HG03103 (cell line): ENCODE measurements at regions not wholly inside any gene's neighbourhood (a gene's known extent, or its start where the extent isn't known, plus 50 kb on each side); places are given as distances from the start of the nearest gene placed in this dataset.

Source experiments
- ATAC-seq: cut with Tn5 transposase; IDR thresholded peaks from one replicate; pipeline ENCODE4 v1.9.1; 2021; ENCODE audit warnings: low read depth; ENCODE audit not compliant: unreplicated experiment

- ATAC-seq, result no peak
Observed at GRCh38 chr22:48433647-48434046, 1394.0 kb downstream of the BRD1 start.

GRCh38 chr22:48432781-48433518 is 1394.7 kb downstream of the BRD1 start:
- ATAC-seq, result no peak

- ATAC-seq, result no peak
Observed at GRCh38 chr22:48431536-48432315, 1395.9 kb downstream of the BRD1 start.

- ATAC-seq, result no peak
Observed at GRCh38 chr22:48431014-48431413, 1396.7 kb downstream of the BRD1 start.

GRCh38 chr22:48429446-48430020 is 1398.1 kb downstream of the BRD1 start:
- ATAC-seq, result no peak

- ATAC-seq, result no peak
Observed at GRCh38 chr22:48428631-48429371, 1398.9 kb downstream of the BRD1 start.

- ATAC-seq, result no peak
Observed at GRCh38 chr22:48427731-48428211, 1399.9 kb downstream of the BRD1 start.

GRCh38 chr22:48426466-48427380 is 1401.0 kb downstream of the BRD1 start:
- no peak for ATAC-seq

GRCh38 chr22:48425641-48426040 is 1402.0 kb downstream of the BRD1 start:
- ATAC-seq, result no peak

- ATAC-seq, result no peak
Observed at GRCh38 chr22:48425091-48425506, 1402.6 kb downstream of the BRD1 start.

- no peak for ATAC-seq
Observed at GRCh38 chr22:48424661-48425060, 1403.0 kb downstream of the BRD1 start.

- ATAC-seq, result no peak
Observed at GRCh38 chr22:48424201-48424627, 1403.5 kb downstream of the BRD1 start.

GRCh38 chr22:48423481-48423911 is 1404.2 kb downstream of the BRD1 start:
- ATAC-seq, result no peak

GRCh38 chr22:48422900-48423480 is 1404.7 kb downstream of the BRD1 start:
- ATAC-seq, result no peak

GRCh38 chr22:48418831-48419230 is 1408.8 kb downstream of the BRD1 start:
- no peak for ATAC-seq

- no peak for ATAC-seq
Observed at GRCh38 chr22:48417225-48418070, 1410.2 kb downstream of the BRD1 start.

GRCh38 chr22:48416396-48417224 is 1411.1 kb downstream of the BRD1 start:
- ATAC-seq, result no peak
